WTC11 (cell line): ENCODE measurements at regions not wholly inside any gene's neighbourhood (a gene's known extent, or its start where the extent isn't known, plus 50 kb on each side); places are given as distances from the start of the nearest gene placed in this dataset.

ENCODE experiments used
- ATF2 ChIP-seq: sonication (generic); formaldehyde crosslinking; IDR thresholded peaks from 2 replicates; pipeline ENCODE4 v1.8.1; 2022; ENCODE audit warnings: low read depth, missing genetic modification reagents, borderline replicate concordance
- E2F4 ChIP-seq: sonication (generic); formaldehyde crosslinking; IDR thresholded peaks from 2 replicates; pipeline ENCODE4 v1.8.1; 2022; ENCODE audit warnings: low read depth, mild to moderate bottlenecking, moderate library complexity, missing genetic modification reagents, borderline replicate concordance
- ESRRA ChIP-seq: sonication (generic); formaldehyde crosslinking; IDR thresholded peaks from 2 replicates; pipeline ENCODE4 v1.8.1; 2022; ENCODE audit warnings: mild to moderate bottlenecking, missing genetic modification reagents, borderline replicate concordance
- SP1 ChIP-seq: sonication (generic); formaldehyde crosslinking; conservative IDR thresholded peaks from 2 replicates; pipeline ENCODE4 v1.8.1; 2022; ENCODE audit warnings: missing genetic modification reagents
- ZBTB21 ChIP-seq: sonication (generic); formaldehyde crosslinking; IDR thresholded peaks from 2 replicates; pipeline ENCODE4 v1.8.1; 2023; ENCODE audit warnings: mild to moderate bottlenecking, missing genetic modification reagents, borderline replicate concordance
- ZNF425 ChIP-seq: fragments of 250-450 bp; sonication (Bioruptor Pico); conservative IDR thresholded peaks from 2 replicates; pipeline ENCODE4 v1.9.0; 2021; ENCODE audit warnings: mild to moderate bottlenecking
- TF ChIP-seq, protein P1 (sequence below): fragments of 200-600 bp; IDR thresholded peaks from 2 replicates; pipeline ENCODE4 v1.8.0; 2022; ENCODE audit warnings: antibody characterized with exemption
- TF ChIP-seq, protein P2 (sequence below): sonication (generic); formaldehyde crosslinking; IDR thresholded peaks from 2 replicates; pipeline ENCODE4 v1.8.1; 2023; ENCODE audit warnings: mild to moderate bottlenecking, missing genetic modification reagents
- TF ChIP-seq, protein P3 (sequence below): sonication (generic); formaldehyde crosslinking; IDR thresholded peaks from 2 replicates; pipeline ENCODE4 v1.8.0; 2023; ENCODE audit warnings: missing genetic modification reagents
- TF ChIP-seq, protein P4 (sequence below): sonication (generic); formaldehyde crosslinking; conservative IDR thresholded peaks from 2 replicates; pipeline ENCODE4 v1.8.1; 2023; ENCODE audit warnings: mild to moderate bottlenecking, low read depth, missing genetic modification reagents, moderate library complexity

GRCh38 chr12:131438881-131439280 lies 272.0 kb upstream of the SFSWAP start:
- TF ChIP-seq, protein P1, sequence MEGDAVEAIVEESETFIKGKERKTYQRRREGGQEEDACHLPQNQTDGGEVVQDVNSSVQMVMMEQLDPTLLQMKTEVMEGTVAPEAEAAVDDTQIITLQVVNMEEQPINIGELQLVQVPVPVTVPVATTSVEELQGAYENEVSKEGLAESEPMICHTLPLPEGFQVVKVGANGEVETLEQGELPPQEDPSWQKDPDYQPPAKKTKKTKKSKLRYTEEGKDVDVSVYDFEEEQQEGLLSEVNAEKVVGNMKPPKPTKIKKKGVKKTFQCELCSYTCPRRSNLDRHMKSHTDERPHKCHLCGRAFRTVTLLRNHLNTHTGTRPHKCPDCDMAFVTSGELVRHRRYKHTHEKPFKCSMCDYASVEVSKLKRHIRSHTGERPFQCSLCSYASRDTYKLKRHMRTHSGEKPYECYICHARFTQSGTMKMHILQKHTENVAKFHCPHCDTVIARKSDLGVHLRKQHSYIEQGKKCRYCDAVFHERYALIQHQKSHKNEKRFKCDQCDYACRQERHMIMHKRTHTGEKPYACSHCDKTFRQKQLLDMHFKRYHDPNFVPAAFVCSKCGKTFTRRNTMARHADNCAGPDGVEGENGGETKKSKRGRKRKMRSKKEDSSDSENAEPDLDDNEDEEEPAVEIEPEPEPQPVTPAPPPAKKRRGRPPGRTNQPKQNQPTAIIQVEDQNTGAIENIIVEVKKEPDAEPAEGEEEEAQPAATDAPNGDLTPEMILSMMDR: no peak
- TF ChIP-seq ATF2 (no peak), E2F4 (no peak), ESRRA (no peak), ZNF425 (CRISPR knock-in tag) (no peak), SP1 (CRISPR knock-in tag) (no peak), ZBTB21 (no peak)
- TF ChIP-seq, protein P2, sequence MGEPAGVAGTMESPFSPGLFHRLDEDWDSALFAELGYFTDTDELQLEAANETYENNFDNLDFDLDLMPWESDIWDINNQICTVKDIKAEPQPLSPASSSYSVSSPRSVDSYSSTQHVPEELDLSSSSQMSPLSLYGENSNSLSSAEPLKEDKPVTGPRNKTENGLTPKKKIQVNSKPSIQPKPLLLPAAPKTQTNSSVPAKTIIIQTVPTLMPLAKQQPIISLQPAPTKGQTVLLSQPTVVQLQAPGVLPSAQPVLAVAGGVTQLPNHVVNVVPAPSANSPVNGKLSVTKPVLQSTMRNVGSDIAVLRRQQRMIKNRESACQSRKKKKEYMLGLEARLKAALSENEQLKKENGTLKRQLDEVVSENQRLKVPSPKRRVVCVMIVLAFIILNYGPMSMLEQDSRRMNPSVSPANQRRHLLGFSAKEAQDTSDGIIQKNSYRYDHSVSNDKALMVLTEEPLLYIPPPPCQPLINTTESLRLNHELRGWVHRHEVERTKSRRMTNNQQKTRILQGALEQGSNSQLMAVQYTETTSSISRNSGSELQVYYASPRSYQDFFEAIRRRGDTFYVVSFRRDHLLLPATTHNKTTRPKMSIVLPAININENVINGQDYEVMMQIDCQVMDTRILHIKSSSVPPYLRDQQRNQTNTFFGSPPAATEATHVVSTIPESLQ (CRISPR knock-in tag): no peak
- TF ChIP-seq, protein P3, sequence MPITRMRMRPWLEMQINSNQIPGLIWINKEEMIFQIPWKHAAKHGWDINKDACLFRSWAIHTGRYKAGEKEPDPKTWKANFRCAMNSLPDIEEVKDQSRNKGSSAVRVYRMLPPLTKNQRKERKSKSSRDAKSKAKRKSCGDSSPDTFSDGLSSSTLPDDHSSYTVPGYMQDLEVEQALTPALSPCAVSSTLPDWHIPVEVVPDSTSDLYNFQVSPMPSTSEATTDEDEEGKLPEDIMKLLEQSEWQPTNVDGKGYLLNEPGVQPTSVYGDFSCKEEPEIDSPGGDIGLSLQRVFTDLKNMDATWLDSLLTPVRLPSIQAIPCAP (CRISPR knock-in tag): no peak
- TF ChIP-seq, protein P4, sequence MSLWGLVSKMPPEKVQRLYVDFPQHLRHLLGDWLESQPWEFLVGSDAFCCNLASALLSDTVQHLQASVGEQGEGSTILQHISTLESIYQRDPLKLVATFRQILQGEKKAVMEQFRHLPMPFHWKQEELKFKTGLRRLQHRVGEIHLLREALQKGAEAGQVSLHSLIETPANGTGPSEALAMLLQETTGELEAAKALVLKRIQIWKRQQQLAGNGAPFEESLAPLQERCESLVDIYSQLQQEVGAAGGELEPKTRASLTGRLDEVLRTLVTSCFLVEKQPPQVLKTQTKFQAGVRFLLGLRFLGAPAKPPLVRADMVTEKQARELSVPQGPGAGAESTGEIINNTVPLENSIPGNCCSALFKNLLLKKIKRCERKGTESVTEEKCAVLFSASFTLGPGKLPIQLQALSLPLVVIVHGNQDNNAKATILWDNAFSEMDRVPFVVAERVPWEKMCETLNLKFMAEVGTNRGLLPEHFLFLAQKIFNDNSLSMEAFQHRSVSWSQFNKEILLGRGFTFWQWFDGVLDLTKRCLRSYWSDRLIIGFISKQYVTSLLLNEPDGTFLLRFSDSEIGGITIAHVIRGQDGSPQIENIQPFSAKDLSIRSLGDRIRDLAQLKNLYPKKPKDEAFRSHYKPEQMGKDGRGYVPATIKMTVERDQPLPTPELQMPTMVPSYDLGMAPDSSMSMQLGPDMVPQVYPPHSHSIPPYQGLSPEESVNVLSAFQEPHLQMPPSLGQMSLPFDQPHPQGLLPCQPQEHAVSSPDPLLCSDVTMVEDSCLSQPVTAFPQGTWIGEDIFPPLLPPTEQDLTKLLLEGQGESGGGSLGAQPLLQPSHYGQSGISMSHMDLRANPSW (CRISPR knock-in tag): no peak
